IMR-90 (cell line): ENCODE measurements at regions not wholly inside any gene's neighbourhood (a gene's known extent, or its start where the extent isn't known, plus 50 kb on each side); places are given as distances from the start of the nearest gene placed in this dataset.

Experiments used
- ATAC-seq: fragments of 200-7000 bp; cut with Tn5 transposase; 2 replicates; pipeline ENCODE4 v1.9.1; 2020; ENCODE audit warnings: low read depth, mild to moderate bottlenecking, moderate library complexity
- BruUV-seq: library from RNA; stranded (reverse); fragments of 400-500 nt; replicated peaks from 2 replicates; lab custom pipeline; 2021; lab: Mats Ljungman, UMichigan
- CTCF ChIA-PET: fragments of 300-600 bp; formaldehyde crosslinking; extraction: SDS; loops from one replicate; lab custom pipeline; 2021; ENCODE audit warnings: antibody characterized with exemption; lab: Yijun Ruan, JAX
- POLR2A ChIA-PET: fragments of 300-600 bp; sonication (Branson Sonifier 250); formaldehyde crosslinking; loops from one replicate; lab custom pipeline; 2022; ENCODE audit warnings: antibody characterized with exemption; ENCODE audit not compliant: unreplicated experiment; lab: Charles Lee
- DNase-seq: peaks from one replicate; pipeline ENCODE4 v3.0.0; 2013
- H2AFZ ChIP-seq: replicated peaks from 2 replicates; pipeline ENCODE3; 2013; ENCODE audit warnings: low read length, mild to moderate bottlenecking; ENCODE audit not compliant: poor library complexity
- H2AK5ac ChIP-seq: 2 replicates; pipeline ENCODE4 v1.6.1; 2013; ENCODE audit warnings: low read depth, low read length, inconsistent platforms
- H2AK9ac ChIP-seq: replicated peaks from 2 replicates; pipeline ENCODE3; 2013; ENCODE audit warnings: mild to moderate bottlenecking, low read depth, low read length, moderate library complexity; ENCODE audit not compliant: poor library complexity
- H2BK120ac ChIP-seq: 2 replicates; pipeline ENCODE4 v1.6.1; 2013; ENCODE audit warnings: low read depth, low read length, inconsistent platforms
- H2BK15ac ChIP-seq: 3 replicates; pipeline ENCODE4 v1.6.1; 2013; ENCODE audit warnings: low read depth, low read length, inconsistent platforms
- H2BK20ac ChIP-seq: 2 replicates; pipeline ENCODE4 v1.6.1; 2013; ENCODE audit warnings: low read depth, mild to moderate bottlenecking, inconsistent platforms, low read length, moderate library complexity
- H2BK5ac ChIP-seq: 2 replicates; pipeline ENCODE4 v1.6.1; 2013; ENCODE audit warnings: mild to moderate bottlenecking, low read depth, low read length, inconsistent platforms; ENCODE audit not compliant: poor library complexity, severe bottlenecking
- H3K14ac ChIP-seq: replicated peaks from 2 replicates; pipeline ENCODE4 v1.6.1; 2013; ENCODE audit warnings: low read depth, low read length, inconsistent platforms
- H3K18ac ChIP-seq: 2 replicates; pipeline ENCODE4 v1.6.1; 2013; ENCODE audit warnings: low read depth, low read length, control low read depth
- H3K23ac ChIP-seq: 2 replicates; pipeline ENCODE4 v1.6.1; 2013; ENCODE audit warnings: low read depth, low read length, inconsistent platforms
- H3K27ac ChIP-seq: 2 replicates; pipeline ENCODE4 v1.5.1; 2013; ENCODE audit warnings: mild to moderate bottlenecking, control low read depth, low read length; ENCODE audit not compliant: insufficient read depth
- H3K27me3 ChIP-seq: 2 replicates; pipeline ENCODE4 v1.6.1; 2013; ENCODE audit warnings: low read length; ENCODE audit not compliant: control insufficient read depth, insufficient read depth
- H3K36me3 ChIP-seq: 2 replicates; pipeline ENCODE4 v1.6.1; 2013; ENCODE audit warnings: low read length, mixed read lengths; ENCODE audit not compliant: control insufficient read depth, insufficient read depth
- H3K4ac ChIP-seq: 2 replicates; pipeline ENCODE4 v1.6.1; 2013; ENCODE audit warnings: low read depth, low read length, inconsistent platforms
- H3K4me1 ChIP-seq: 2 replicates; pipeline ENCODE4 v1.6.1; 2013; ENCODE audit warnings: low read length, mixed read lengths; ENCODE audit not compliant: control insufficient read depth, insufficient read depth
- H3K4me2 ChIP-seq: 2 replicates; pipeline ENCODE4 v1.6.1; 2013; ENCODE audit warnings: low read depth, mild to moderate bottlenecking, control low read depth, low read length, moderate library complexity
- H3K4me3 ChIP-seq: 2 replicates; pipeline ENCODE4 v1.5.1; 2013; ENCODE audit warnings: low read depth, mild to moderate bottlenecking, control low read depth, low read length, moderate library complexity; ENCODE audit not compliant: insufficient read depth
- H3K56ac ChIP-seq: 2 replicates; pipeline ENCODE4 v1.6.1; 2013; ENCODE audit warnings: low read length, inconsistent platforms; ENCODE audit not compliant: insufficient read depth; ENCODE audit errors: extremely low read depth
- H3K79me1 ChIP-seq, 2 experiments: 2 replicates each; pipeline ENCODE4 v1.6.1; 2013; ENCODE audit warnings: low read length in 2 of 2, inconsistent platforms in 1 of 2, low read depth in 1 of 2
- H3K9ac ChIP-seq: 2 replicates; pipeline ENCODE4 v1.6.1; 2013; ENCODE audit warnings: low read depth, low read length, control low read depth
- H3K9me1 ChIP-seq: 2 replicates; pipeline ENCODE4 v1.6.1; 2013; ENCODE audit warnings: low read length, inconsistent platforms; ENCODE audit not compliant: insufficient read depth
- H3K9me3 ChIP-seq: 2 replicates; pipeline ENCODE4 v1.6.1; 2013; ENCODE audit warnings: low read length; ENCODE audit not compliant: control insufficient read depth, insufficient read depth
- H4K20me1 ChIP-seq: 2 replicates; pipeline ENCODE4 v1.6.1; 2013; ENCODE audit warnings: low read length, inconsistent platforms; ENCODE audit not compliant: insufficient read depth
- H4K5ac ChIP-seq: 2 replicates; pipeline ENCODE4 v1.6.1; 2013; ENCODE audit warnings: mild to moderate bottlenecking, low read depth, low read length, control low read depth
- H4K8ac ChIP-seq, 2 experiments: 2 replicates each; pipeline ENCODE4 v1.6.1; 2013; ENCODE audit warnings: low read depth in 2 of 2, low read length in 2 of 2, control low read depth in 1 of 2, inconsistent platforms in 1 of 2
- H4K91ac ChIP-seq: 2 replicates; pipeline ENCODE4 v1.6.1; 2013; ENCODE audit warnings: low read depth, low read length, inconsistent platforms; ENCODE audit not compliant: insufficient read depth
- BHLHE40 ChIP-seq: fragments of 150-350 bp; IDR thresholded peaks from 2 replicates; pipeline ENCODE4 v1.6.1; 2016; ENCODE audit warnings: mild to moderate bottlenecking, low read depth, low read length
- CHD1 ChIP-seq: IDR thresholded peaks from 2 replicates; pipeline ENCODE4 v1.6.1; 2012; ENCODE audit warnings: low read depth, low read length, improper control_type of control experiment
- CTCF ChIP-seq: conservative IDR thresholded peaks from 2 replicates; pipeline ENCODE4 v1.5.1; 2012; ENCODE audit warnings: mild to moderate bottlenecking, low read depth, low read length, improper control_type of control experiment
- FOS ChIP-seq: fragments of 150-350 bp; IDR thresholded peaks from 2 replicates; pipeline ENCODE4 v1.6.1; 2016; ENCODE audit warnings: low read depth, low read length
- MAFK ChIP-seq: IDR thresholded peaks from 2 replicates; pipeline ENCODE4 v1.6.1; 2012; ENCODE audit warnings: low read depth, low read length, improper control_type of control experiment
- MAZ ChIP-seq: IDR thresholded peaks from 2 replicates; pipeline ENCODE4 v1.6.1; 2012; ENCODE audit warnings: low read depth, mild to moderate bottlenecking, low read length, improper control_type of control experiment, moderate library complexity, borderline replicate concordance
- MXI1 ChIP-seq: IDR thresholded peaks from 2 replicates; pipeline ENCODE4 v1.6.1; 2012; ENCODE audit warnings: low read depth, mild to moderate bottlenecking, low read length, moderate library complexity, borderline replicate concordance
- NFE2L2 ChIP-seq: fragments of 150-350 bp; IDR thresholded peaks from 2 replicates; pipeline ENCODE4 v1.6.1; 2016; ENCODE audit warnings: low read depth, mild to moderate bottlenecking, low read length
- POLR2A ChIP-seq: IDR thresholded peaks from 2 replicates; pipeline ENCODE4 v1.6.1; 2012; ENCODE audit warnings: mild to moderate bottlenecking, low read depth, low read length
- RAD21 ChIP-seq: IDR thresholded peaks from 2 replicates; pipeline ENCODE4 v1.6.1; 2012; ENCODE audit warnings: low read length, improper control_type of control experiment
- SMC3 ChIP-seq: fragments of 150-350 bp; IDR thresholded peaks from 2 replicates; pipeline ENCODE4 v1.6.1; 2016; ENCODE audit warnings: low read depth, mild to moderate bottlenecking, antibody characterized with exemption, low read length, moderate library complexity
- USF2 ChIP-seq: fragments of 150-350 bp; IDR thresholded peaks from 2 replicates; pipeline ENCODE4 v1.6.1; 2017; ENCODE audit warnings: mild to moderate bottlenecking, antibody characterized with exemption, low read length, low read depth
- WGBS, 2 experiments: methylation state at CpG; one replicate each; pipeline versions ENCODE4 v1.1.5 to v1.1.7; 2013; ENCODE audit warnings: missing lambda C conversion rate in 2 of 2; ENCODE audit not compliant: insufficient read length in 1 of 2; ENCODE audit errors: extremely low coverage in 2 of 2; 5-methylcytosine and 5-hydroxymethylcytosine counted together
- dilution Hi-C: fragments of 300-500 bp; cut with HindIII; formaldehyde crosslinking; loops from one replicate; pipeline ENCODE4 v1.14.3; 2018; ENCODE audit warnings: low sequenced_read_pairs; ENCODE audit not compliant: unreplicated experiment
- in situ Hi-C: fragments of 300-500 bp; cut with MboI; formaldehyde crosslinking; loops from 3 replicates; pipeline ENCODE4 v1.14.3; 2019; ENCODE audit warnings: low sequenced_read_pairs, inconsistent platforms, mixed read lengths
- intact Hi-C: fragments of 100-400 bp; cut with micrococcal nuclease; formaldehyde crosslinking; loops from 2 replicates; pipeline ENCODE4 v1.10.0; 2022

- ChIA-PET CTCF (interaction anchor here (0.6 kb wide), 1 partner anchor 594 kb away, joined by 4 read pairs; no protein-coding TSS in a partner anchor), POLR2A (no interaction called here)
- dilution Hi-C loops (no loop called here), intact Hi-C loops (loop anchor here (10.0 kb wide), 1 partner anchor 223 kb away; no protein-coding TSS in a partner anchor), in situ Hi-C loops (loop anchor here (10.0 kb wide), 1 partner anchor 613 kb away; the partner anchor contains the start of gene ENC1)
- Histone ChIP-seq H3K23ac (no peak overlapping the region), H2BK5ac (no peak overlapping the region), H4K8ac (no peak overlapping the region), H3K9me1 (peaks cover 4% of the 10 kb centered on the region), H3K14ac (no peak overlapping the region), H3K4ac (no peak overlapping the region), H2AK5ac (no peak overlapping the region), H3K79me1 (no peaks in the 10 kb centered on the region), H3K4me2 (no peak overlapping the region), H2BK120ac (no peak overlapping the region), H4K5ac (no peak overlapping the region), H2BK20ac (no peak overlapping the region), H4K91ac (no peak overlapping the region), H3K27ac (no peak overlapping the region), H4K20me1 (no peaks in the 10 kb centered on the region), H3K56ac (no peak overlapping the region), H3K4me3 (no peak overlapping the region), H3K36me3 (no peaks in the 10 kb centered on the region), H2BK15ac (no peak overlapping the region; the same call in 2 of the 3 replicates), H2AFZ (no peak overlapping the region), H3K27me3 (peaks cover 6% of the 10 kb centered on the region), H2AK9ac (no peak overlapping the region), H3K9me3 (no peaks in the 10 kb centered on the region), H3K9ac (no peak overlapping the region), H3K18ac (no peak overlapping the region), H3K4me1 (no peaks in the 10 kb centered on the region; the same call in 1 of the 2 replicates)
- WGBS, 2 experiments: no CpG with 5 or more reads among the region's 3 CpGs
- TF ChIP-seq CTCF: no peak
- TF ChIP-seq NFE2L2: no peak
- no peak for TF ChIP-seq SMC3
- TF ChIP-seq MAFK: no peak
- TF ChIP-seq MXI1: no peak
- TF ChIP-seq POLR2A: no peak
- TF ChIP-seq CHD1: no peak
- TF ChIP-seq FOS: no peak
- TF ChIP-seq RAD21: no peak
- TF ChIP-seq BHLHE40: no peak
- TF ChIP-seq USF2: no peak
- no peak for TF ChIP-seq MAZ
- no peak for DNase-seq
- BruUV-seq: no TSS peak
- ATAC-seq: no peak
Observed at GRCh38 chr5:74031536-74031935, 405.5 kb downstream of the ARHGEF28 start.
